Progenitor cell of endocrine pancreas (in vitro differentiated cells): ENCODE measurements at regions not wholly inside any gene's neighbourhood (a gene's known extent, or its start where the extent isn't known, plus 50 kb on each side); places are given as distances from the start of the nearest gene placed in this dataset.
"Not testable (repeated sequence)": the region's sequence is repeated elsewhere in the genome, so short reads cannot be mapped to it uniquely, and the experiment has no call there.

Experiments used
- DNase-seq: peaks from one replicate; pipeline ENCODE4 v3.0.0; 2021; ENCODE audit warnings: low spot score; ENCODE audit not compliant: unreplicated experiment
- H3K27ac Mint-ChIP-seq: 2 replicates; pipeline ENCODE4 v1.8.0; 2021; ENCODE audit warnings: mild to moderate bottlenecking, moderate library complexity, mixed read lengths
- H3K27me3 Mint-ChIP-seq: 2 replicates; pipeline ENCODE4 v1.8.0; 2021; ENCODE audit warnings: mixed read lengths
- H3K36me3 Mint-ChIP-seq: 2 replicates; pipeline ENCODE4 v1.8.0; 2022; ENCODE audit warnings: mixed read lengths; ENCODE audit not compliant: insufficient read depth
- H3K4me1 Mint-ChIP-seq: 2 replicates; pipeline ENCODE4 v1.8.0; 2021; ENCODE audit warnings: low read depth, mixed read lengths
- H3K4me3 Mint-ChIP-seq: 2 replicates; pipeline ENCODE4 v1.8.0; 2021; ENCODE audit warnings: low read depth, mild to moderate bottlenecking, moderate library complexity, mixed read lengths
- H3K9me3 Mint-ChIP-seq: 2 replicates; pipeline ENCODE4 v1.8.0; 2021; ENCODE audit warnings: low read depth, mixed read lengths
- CTCF ChIP-seq: fragments of 200-600 bp; sonication (generic); IDR thresholded peaks from one replicate; pipeline ENCODE4 v1.5.0; 2021; ENCODE audit warnings: antibody characterized with exemption, mild to moderate bottlenecking; ENCODE audit not compliant: unreplicated experiment

- DNase-seq, H3K4me3 Mint-ChIP-seq, H3K36me3 Mint-ChIP-seq, H3K4me1 Mint-ChIP-seq, H3K27ac Mint-ChIP-seq, H3K27me3 Mint-ChIP-seq: not testable (repeated sequence)
- peaks cover 13% of the 10 kb centered on the region for H3K9me3 Mint-ChIP-seq
Measured at GRCh38 chr2:179385756-179386155, 121.1 kb upstream of the SESTD1 start.

GRCh38 chr2:179383975-179384374, 119.3 kb upstream of the SESTD1 start:
- no peaks in the 10 kb centered on the region for H3K27me3 Mint-ChIP-seq
- no peak overlapping the region for H3K27ac Mint-ChIP-seq
- no peak overlapping the region for H3K4me3 Mint-ChIP-seq
- no peaks in the 10 kb centered on the region for H3K4me1 Mint-ChIP-seq
- no peak for TF ChIP-seq CTCF
- peaks cover 13% of the 10 kb centered on the region for H3K9me3 Mint-ChIP-seq
- H3K36me3 Mint-ChIP-seq: peaks cover 2% of the 10 kb centered on the region
- no peak for DNase-seq

- no peaks in the 10 kb centered on the region for H3K4me1 Mint-ChIP-seq
- H3K9me3 Mint-ChIP-seq: no peaks in the 10 kb centered on the region
- no peak for DNase-seq
- no peak for TF ChIP-seq CTCF
- no peak overlapping the region for H3K4me3 Mint-ChIP-seq
- no peaks in the 10 kb centered on the region for H3K27me3 Mint-ChIP-seq
- H3K27ac Mint-ChIP-seq: no peak overlapping the region
- H3K36me3 Mint-ChIP-seq: no peaks in the 10 kb centered on the region
Measured at GRCh38 chr2:179377296-179377695, 112.7 kb upstream of the SESTD1 start.

GRCh38 chr2:179376881-179377280, 112.2 kb upstream of the SESTD1 start:
- no peaks in the 10 kb centered on the region for H3K4me1 Mint-ChIP-seq
- no peaks in the 10 kb centered on the region for H3K27me3 Mint-ChIP-seq
- no peaks in the 10 kb centered on the region for H3K36me3 Mint-ChIP-seq
- H3K9me3 Mint-ChIP-seq: no peaks in the 10 kb centered on the region
- TF ChIP-seq CTCF: no peak
- H3K27ac Mint-ChIP-seq: no peak overlapping the region
- no peak overlapping the region for H3K4me3 Mint-ChIP-seq
- DNase-seq: no peak

GRCh38 chr2:179373816-179374215, 109.2 kb upstream of the SESTD1 start:
- TF ChIP-seq CTCF: no peak
- no peak for DNase-seq
- H3K4me3 Mint-ChIP-seq: no peak overlapping the region
- no peaks in the 10 kb centered on the region for H3K36me3 Mint-ChIP-seq
- no peaks in the 10 kb centered on the region for H3K4me1 Mint-ChIP-seq
- no peaks in the 10 kb centered on the region for H3K27me3 Mint-ChIP-seq
- H3K9me3 Mint-ChIP-seq: no peaks in the 10 kb centered on the region
- no peak overlapping the region for H3K27ac Mint-ChIP-seq

- DNase-seq, H3K9me3 Mint-ChIP-seq, H3K4me3 Mint-ChIP-seq, H3K36me3 Mint-ChIP-seq, H3K27me3 Mint-ChIP-seq, H3K4me1 Mint-ChIP-seq, H3K27ac Mint-ChIP-seq: not testable (repeated sequence)
Measured at GRCh38 chr2:179365561-179365960, 100.9 kb upstream of the SESTD1 start.
